Stomach smooth muscle (tissue), 2 donors: ENCODE measurements at regions not wholly inside any gene's neighbourhood (a gene's known extent, or its start where the extent isn't known, plus 50 kb on each side); places are given as distances from the start of the nearest gene placed in this dataset.

Experiments
- H3K27ac ChIP-seq: one replicate; pipeline ENCODE4 v1.7.0; 2013; ENCODE audit warnings: mild to moderate bottlenecking, low read length, inconsistent platforms
- H3K27me3 ChIP-seq, 2 donors: one replicate each; pipeline ENCODE4 v1.7.0; 2013; ENCODE audit warnings: low read length in 2 of 2; ENCODE audit not compliant: insufficient read depth in 2 of 2, control insufficient read depth in 1 of 2
- H3K36me3 ChIP-seq, 2 donors: one replicate each; pipeline ENCODE4 v1.7.0; 2013; ENCODE audit warnings: low read length in 2 of 2; ENCODE audit not compliant: control insufficient read depth in 2 of 2, insufficient read depth in 2 of 2
- H3K4me1 ChIP-seq: one replicate; pipeline ENCODE4 v1.7.0; 2013; ENCODE audit warnings: low read length; ENCODE audit not compliant: control insufficient read depth, insufficient read depth
- H3K4me3 ChIP-seq, 2 donors: one replicate each; pipeline ENCODE4 v1.7.0; 2013; ENCODE audit warnings: low read length in 2 of 2
- H3K9ac ChIP-seq, 2 donors: one replicate each; pipeline ENCODE4 v1.7.0; 2013; ENCODE audit warnings: low read length in 2 of 2, mild to moderate bottlenecking in 1 of 2
- H3K9me3 ChIP-seq, 2 donors: one replicate each; pipeline ENCODE4 v1.7.0; 2013; ENCODE audit warnings: low read length in 2 of 2; ENCODE audit not compliant: control insufficient read depth in 2 of 2
- donor health status: healthy.
- donor health status: Pancreatic carcinoma.

GRCh38 chr15:46918462-46919140, 798.7 kb upstream of the SEMA6D start:
- Histone ChIP-seq H3K9me3 (no peaks in the 10 kb centered on the region), H3K4me3 (no peak overlapping the region), H3K27ac (no peak overlapping the region), H3K36me3 (no peaks in the 10 kb centered on the region), H3K9ac (no peak overlapping the region), H3K27me3 (no peaks in the 10 kb centered on the region), H3K4me1 (no peaks in the 10 kb centered on the region)

GRCh38 chr15:46921891-46922290, 795.4 kb upstream of the SEMA6D start:
- Histone ChIP-seq H3K9me3 (no peaks in the 10 kb centered on the region), H3K4me1 (no peaks in the 10 kb centered on the region), H3K27ac (no peak overlapping the region), H3K27me3 (no peaks in the 10 kb centered on the region), H3K36me3 (no peaks in the 10 kb centered on the region), H3K9ac (no peak overlapping the region), H3K4me3 (no peak overlapping the region)

- Histone ChIP-seq H3K36me3 (no peaks in the 10 kb centered on the region), H3K9me3 (no peaks in the 10 kb centered on the region), H3K27ac (no peak overlapping the region), H3K9ac (no peak overlapping the region), H3K4me1 (no peaks in the 10 kb centered on the region), H3K4me3 (no peak overlapping the region), H3K27me3 (no peaks in the 10 kb centered on the region)
Observed at GRCh38 chr15:46930426-46930825, 786.9 kb upstream of the SEMA6D start.

GRCh38 chr15:46933332-46933731, 784.0 kb upstream of the SEMA6D start:
- H3K4me3 ChIP-seq = no peak overlapping the region
- no peaks in the 10 kb centered on the region for H3K36me3 ChIP-seq
- H3K9me3 ChIP-seq = no peaks in the 10 kb centered on the region
- H3K27ac ChIP-seq = no peak overlapping the region
- no peaks in the 10 kb centered on the region for H3K27me3 ChIP-seq
- H3K4me1 ChIP-seq = no peaks in the 10 kb centered on the region
- no peak overlapping the region for H3K9ac ChIP-seq

- H3K36me3 ChIP-seq = no peaks in the 10 kb centered on the region
- no peaks in the 10 kb centered on the region for H3K9me3 ChIP-seq
- H3K27ac ChIP-seq = no peak overlapping the region
- H3K4me3 ChIP-seq = no peak overlapping the region
- no peaks in the 10 kb centered on the region for H3K27me3 ChIP-seq
- no peak overlapping the region for H3K9ac ChIP-seq
- H3K4me1 ChIP-seq = no peaks in the 10 kb centered on the region
Observed at GRCh38 chr15:46934851-46935250, 782.5 kb upstream of the SEMA6D start.

GRCh38 chr15:46938169-46938568, 779.1 kb upstream of the SEMA6D start:
- Histone ChIP-seq H3K4me3 (no peak overlapping the region), H3K27me3 (no peaks in the 10 kb centered on the region), H3K27ac (no peak overlapping the region), H3K4me1 (no peaks in the 10 kb centered on the region), H3K9me3 (no peaks in the 10 kb centered on the region), H3K36me3 (no peaks in the 10 kb centered on the region), H3K9ac (no peak overlapping the region)

GRCh38 chr15:46941241-46941640, 776.1 kb upstream of the SEMA6D start:
- no peaks in the 10 kb centered on the region for H3K36me3 ChIP-seq
- H3K4me1 ChIP-seq = no peaks in the 10 kb centered on the region
- H3K4me3 ChIP-seq = no peak overlapping the region
- H3K27ac ChIP-seq = no peak overlapping the region
- H3K9ac ChIP-seq = no peak overlapping the region
- H3K9me3 ChIP-seq = no peaks in the 10 kb centered on the region
- H3K27me3 ChIP-seq = no peaks in the 10 kb centered on the region

- no peaks in the 10 kb centered on the region for H3K9me3 ChIP-seq
- H3K27ac ChIP-seq = no peak overlapping the region
Observed at GRCh38 chr15:46946953-46947352, 770.4 kb upstream of the SEMA6D start.

GRCh38 chr15:46955576-46955975, 761.7 kb upstream of the SEMA6D start:
- Histone ChIP-seq H3K27ac (no peak overlapping the region), H3K9me3 (no peaks in the 10 kb centered on the region), H3K4me3 (no peak overlapping the region), H3K4me1 (no peaks in the 10 kb centered on the region), H3K36me3 (no peaks in the 10 kb centered on the region), H3K9ac (no peak overlapping the region), H3K27me3 (no peaks in the 10 kb centered on the region)

More at GRCh38 chr15:46946953-46947352, 770.4 kb upstream of the SEMA6D start:
- no peaks in the 10 kb centered on the region for H3K4me1 ChIP-seq
- no peaks in the 10 kb centered on the region for H3K36me3 ChIP-seq
- H3K27me3 ChIP-seq = no peaks in the 10 kb centered on the region
- H3K4me3 ChIP-seq = no peak overlapping the region
- H3K9ac ChIP-seq = no peak overlapping the region

- H3K36me3 ChIP-seq = no peaks in the 10 kb centered on the region
- H3K9me3 ChIP-seq = no peaks in the 10 kb centered on the region
- H3K9ac ChIP-seq = no peak overlapping the region
- H3K4me3 ChIP-seq = no peak overlapping the region
- H3K27me3 ChIP-seq = no peaks in the 10 kb centered on the region
- no peak overlapping the region for H3K27ac ChIP-seq
- no peaks in the 10 kb centered on the region for H3K4me1 ChIP-seq
Observed at GRCh38 chr15:46956456-46956855, 760.8 kb upstream of the SEMA6D start.

GRCh38 chr15:46956881-46957280, 760.4 kb upstream of the SEMA6D start:
- H3K27ac ChIP-seq = no peak overlapping the region
- H3K9ac ChIP-seq = no peak overlapping the region
- no peaks in the 10 kb centered on the region for H3K9me3 ChIP-seq
- no peak overlapping the region for H3K4me3 ChIP-seq
- H3K27me3 ChIP-seq = no peaks in the 10 kb centered on the region
- no peaks in the 10 kb centered on the region for H3K36me3 ChIP-seq
- H3K4me1 ChIP-seq = no peaks in the 10 kb centered on the region
